Heart left ventricle (tissue), 16 donors: ENCODE measurements at regions not wholly inside any gene's neighbourhood (a gene's known extent, or its start where the extent isn't known, plus 50 kb on each side); places are given as distances from the start of the nearest gene placed in this dataset.

ENCODE experiments used
- ATAC-seq, 4 donors: fragments of 200-7000 bp; cut with Tn5 transposase; one replicate each; pipeline ENCODE4 v1.9.1; 2020 to 2022; ENCODE audit warnings: moderate library complexity in 4 of 4, mild to moderate bottlenecking in 3 of 4, moderate number of reproducible peaks in 1 of 4
- DNase-seq, 5 donors: peaks; one replicate each; pipeline ENCODE4 v3.0.0-alpha.2; 2020
- H3K27ac ChIP-seq, 12 donors: fragments of 200-600 bp; sonication (generic) in 4 of 12; one replicate each; pipeline versions ENCODE4 v1.5.0 to v1.8.0; 2016 to 2022; ENCODE audit warnings: mild to moderate bottlenecking in 2 of 12
- H3K27me3 ChIP-seq, 9 donors: fragments of 200-600 bp; sonication (generic) in 2 of 9; one replicate each; pipeline versions ENCODE4 v1.5.1 to v1.8.0; 2016 to 2022; ENCODE audit warnings: mild to moderate bottlenecking in 3 of 9
- H3K36me3 ChIP-seq, 9 donors: fragments of 200-600 bp; sonication (generic) in 2 of 9; one replicate each; pipeline versions ENCODE4 v1.5.0 to v1.8.0; 2018 to 2022; ENCODE audit warnings: mild to moderate bottlenecking in 2 of 9
- H3K4me1 ChIP-seq, 12 donors: fragments of 200-600 bp; sonication (generic) in 4 of 12; one replicate each; pipeline versions ENCODE4 v1.5.0 to v1.8.0; 2016 to 2022; ENCODE audit warnings: mild to moderate bottlenecking in 3 of 12
- H3K4me3 ChIP-seq, 12 donors: fragments of 200-600 bp; sonication (generic) in 4 of 12; one replicate each; pipeline versions ENCODE4 v1.5.0 to v1.8.0; 2017 to 2022; ENCODE audit warnings: mild to moderate bottlenecking in 9 of 12, moderate library complexity in 4 of 12
- H3K9me3 ChIP-seq, 12 donors: fragments of 200-600 bp; sonication (generic) in 4 of 12; one replicate each; pipeline versions ENCODE4 v1.5.0 to v1.8.0; 2016 to 2022; ENCODE audit warnings: mild to moderate bottlenecking in 1 of 12
- CTCF ChIP-seq, 12 donors: fragments of 200-600 bp; sonication (generic) in 4 of 12; IDR thresholded peaks; one replicate each; pipeline versions ENCODE4 v1.5.0 to v1.8.0; 2018 to 2022; ENCODE audit warnings: antibody characterized with exemption in 12 of 12, mild to moderate bottlenecking in 5 of 12
- POLR2A ChIP-seq, 2 donors: fragments of 450-650 bp; IDR thresholded peaks; one replicate each; pipeline ENCODE4 v1.6.1; 2017; ENCODE audit warnings: antibody characterized with exemption in 2 of 2, mild to moderate bottlenecking in 2 of 2, moderate library complexity in 2 of 2
- WGBS, 4 donors: extraction: QIAGEN DNeasy Blood & Tissue Kit in 2 of 4; methylation state at CpG; one replicate each; pipeline versions ENCODE4 v1.1.5 to v1.1.7; 2013 to 2018; 5-methylcytosine and 5-hydroxymethylcytosine counted together
- intact Hi-C, 10 donors: fragments of 100-400 bp; cut with DNase I; formaldehyde crosslinking; loops; one replicate each; pipeline versions ENCODE4 v1.11.1 to v1.14.2; 2022
- donor health status: ischemic (EF 13 %, LVEDD 7.1; RV severe dilation, severe dysfunction).
- donor health status: healthy with polysubstance abuse.
- donor health status: DM: no; HTN: yes; CAD: no.
- donor health status: DM: no; HTN: no; CAD: no.
- donor health status: ischemic (EF 25% LVEDD 6.9; RV normal size, moderate dysfunction).
- donor health status: ischemic (EF 25% LVEDD 5.7; RV mildly dilated, moderate dysfunction).
- donor health status: healthy.
- donor health status: DM: yes; HTN: yes; CAD: no.
- donor health status: ischemic (EF 35%, LVEDD 5.7; RV mildly dilated, moderate dysfunction).
- donor health status: nonischemic (EF 11% LVEDD 7.7; RV severe dilation, severe dysfunction).
- donor health status: DM: yes; HTN: yes; CAD: no.
- donor health status: PGD.
- donor health status: ischemic (EF 29% LVEDD 5.4; RV normal size, mild dysfunction).
- donor health status: nonischemic (EF 23%, LVEDD 6.1; RV moderate dilation, normal function).

- Histone ChIP-seq H3K27me3 (peaks cover 0 to 74% (median 12%) of the 10 kb centered on the region in 9 donors), H3K9me3 (peaks cover 0 to 3% (median 0%) of the 10 kb centered on the region in 12 donors), H3K4me1 (no peaks in the 10 kb centered on the region), H3K27ac (no peak overlapping the region), H3K36me3 (no peaks in the 10 kb centered on the region), H3K4me3 (no peak overlapping the region)
- TF ChIP-seq POLR2A (IDR thresholded peaks at IDR 0.05) = no peak
- no peak for TF ChIP-seq CTCF (IDR thresholded peaks at IDR 0.05)
- 76 to 86% (median 79%) methylated on average over 2 of the region's 2 CpGs for WGBS, 4 donors
- ATAC-seq (no peak), DNase-seq (no peak)
- intact Hi-C loops = no loop called here
These were observed 230.8 kb downstream of the FOXA2 start for GRCh38 chr20:22353586-22353985.

- DNase-seq = no peak
- 77 to 92% (median 87%) methylated on average over 3 of the region's 3 CpGs for WGBS, 4 donors
- no peak overlapping the region for H3K4me3 ChIP-seq
- H3K36me3 ChIP-seq = no peaks in the 10 kb centered on the region
- peaks cover 0 to 79% (median 12%) of the 10 kb centered on the region in 9 donors for H3K27me3 ChIP-seq
- peaks cover 0 to 3% (median 0%) of the 10 kb centered on the region in 12 donors for H3K9me3 ChIP-seq
- no peaks in the 10 kb centered on the region for H3K4me1 ChIP-seq
- intact Hi-C loops = no loop called here
- TF ChIP-seq CTCF (IDR thresholded peaks at IDR 0.05) (no peak), POLR2A (IDR thresholded peaks at IDR 0.05) (no peak)
- no peak for ATAC-seq
- H3K27ac ChIP-seq = no peak overlapping the region
These were observed 232.4 kb downstream of the FOXA2 start for GRCh38 chr20:22352019-22352418.

- ATAC-seq (no peak), DNase-seq (no peak)
- peaks cover 0 to 83% (median 12%) of the 10 kb centered on the region in 9 donors for H3K27me3 ChIP-seq
These were observed 233.7 kb downstream of the FOXA2 start for GRCh38 chr20:22350624-22351023.

GRCh38 chr20:22348010-22348409, 236.4 kb downstream of the FOXA2 start:
- ATAC-seq (no peak), DNase-seq (no peak)
- no peak overlapping the region for H3K4me3 ChIP-seq
- intact Hi-C loops = loop anchor here in 1 of 10 donors (10.0 kb wide), 2 partner anchors 237 to 987 kb away; partner anchors contain the start of gene FOXA2
- no peaks in the 10 kb centered on the region for H3K4me1 ChIP-seq
- no peaks in the 10 kb centered on the region for H3K36me3 ChIP-seq
- H3K27ac ChIP-seq = no peak overlapping the region
- 35 to 40% (median 37%) methylated on average over 4 of the region's 4 CpGs for WGBS, 4 donors
- TF ChIP-seq CTCF (IDR thresholded peaks at IDR 0.05) = no peak
- no peak for TF ChIP-seq POLR2A (IDR thresholded peaks at IDR 0.05)
- peaks cover 0 to 68% (median 9%) of the 10 kb centered on the region in 9 donors for H3K27me3 ChIP-seq
- no peaks in the 10 kb centered on the region for H3K9me3 ChIP-seq

More at GRCh38 chr20:22350624-22351023, 233.7 kb downstream of the FOXA2 start:
- no peak overlapping the region for H3K27ac ChIP-seq
- peaks cover 0 to 3% (median 0%) of the 10 kb centered on the region in 12 donors for H3K9me3 ChIP-seq
- 82 to 89% (median 85%) methylated on average over 4 of the region's 4 CpGs for WGBS, 4 donors
- H3K4me3 ChIP-seq = no peak overlapping the region
- TF ChIP-seq CTCF (IDR thresholded peaks at IDR 0.05) (no peak), POLR2A (IDR thresholded peaks at IDR 0.05) (no peak)
- no peaks in the 10 kb centered on the region for H3K4me1 ChIP-seq
- no peaks in the 10 kb centered on the region for H3K36me3 ChIP-seq
- intact Hi-C loops = no loop called here
